ENCODE measurements at regions not wholly inside any gene's neighbourhood (a gene's known extent, or its start where the extent isn't known, plus 50 kb on each side); places are given as distances from the start of the nearest gene placed in this dataset.
A peak's percentile ranks its signal among the peaks of the same experiment; 100 is the strongest.

- Histone ChIP-seq H3K27ac (no peak overlapping the region), H3K4me1 (peaks cover 0 to 2% of the 10 kb centered on the region in 2 donors), H3K27me3 (no peaks in the 10 kb centered on the region), H3K9me3 (no peaks in the 10 kb centered on the region), H3K4me3 (no peak overlapping the region), H3K36me3 (no peaks in the 10 kb centered on the region)
- TF ChIP-seq POLR2A (IDR thresholded peaks at IDR 0.05), result no peak
- no peak for TF ChIP-seq CTCF (IDR thresholded peaks at IDR 0.05 in 4 of 5, conservative IDR thresholded peaks at IDR 0.05 in 1 of 5)
- intact Hi-C loops (cut with DNase I; ENCODE audit: low total_unique reads), result no loop called here
- ATAC-seq, result no peak
- in situ Hi-C loops (cut with MboI; ENCODE audit: low sequenced_read_pairs in 4 of 4), result no loop called here
- no peak for DNase-seq
Observed at GRCh38 chr21:17446737-17447136, 66.1 kb upstream of the CXADR start.

- Histone ChIP-seq H3K27me3 (no peaks in the 10 kb centered on the region), H3K4me3 (no peak overlapping the region), H3K36me3 (no peaks in the 10 kb centered on the region), H3K4me1 (no peaks in the 10 kb centered on the region), H3K9me3 (no peaks in the 10 kb centered on the region), H3K27ac (no peak overlapping the region)
- in situ Hi-C loops (cut with MboI; ENCODE audit: low sequenced_read_pairs in 4 of 4), result no loop called here
- intact Hi-C loops (cut with DNase I; ENCODE audit: low total_unique reads), result no loop called here
- DNase-seq (no peak), ATAC-seq (no peak)
- TF ChIP-seq POLR2A (IDR thresholded peaks at IDR 0.05) (no peak), CTCF (IDR thresholded peaks at IDR 0.05 in 4 of 5, conservative IDR thresholded peaks at IDR 0.05 in 1 of 5) (no peak)
Observed at GRCh38 chr21:17449701-17450100, 63.1 kb upstream of the CXADR start.

GRCh38 chr21:17451364-17451891, 61.4 kb upstream of the CXADR start:
- ATAC-seq (peak; percentile 70 to 74), DNase-seq (peak in 1 of 2 donors; percentile 13)
- intact Hi-C loops (cut with DNase I; ENCODE audit: low total_unique reads), result no loop called here
- no peaks in the 10 kb centered on the region for H3K4me1 ChIP-seq
- H3K4me3 ChIP-seq, result no peak overlapping the region
- no peaks in the 10 kb centered on the region for H3K27me3 ChIP-seq
- H3K36me3 ChIP-seq, result no peaks in the 10 kb centered on the region
- H3K27ac ChIP-seq, result peak overlapping the region in 1 of 4 donors; percentile 13
- no peak for TF ChIP-seq POLR2A (IDR thresholded peaks at IDR 0.05)
- H3K9me3 ChIP-seq, result no peaks in the 10 kb centered on the region
- in situ Hi-C loops (cut with MboI; ENCODE audit: low sequenced_read_pairs in 4 of 4), result no loop called here

- intact Hi-C loops (cut with DNase I; ENCODE audit: low total_unique reads), result no loop called here
- TF ChIP-seq POLR2A (IDR thresholded peaks at IDR 0.05), result no peak
- H3K27me3 ChIP-seq, result no peaks in the 10 kb centered on the region
- H3K27ac ChIP-seq, result no peak overlapping the region
- H3K36me3 ChIP-seq, result no peaks in the 10 kb centered on the region
- no peaks in the 10 kb centered on the region for H3K4me1 ChIP-seq
- ATAC-seq, result peak in 1 of 2 donors; percentile 33
- in situ Hi-C loops (cut with MboI; ENCODE audit: low sequenced_read_pairs in 4 of 4), result no loop called here
- DNase-seq, result peak; percentile 5 to 15
- H3K4me3 ChIP-seq, result no peak overlapping the region
- no peaks in the 10 kb centered on the region for H3K9me3 ChIP-seq
Observed at GRCh38 chr21:17454315-17455027, 58.4 kb upstream of the CXADR start.

GRCh38 chr21:17455028-17455353, 57.9 kb upstream of the CXADR start:
- H3K4me3 ChIP-seq, result no peak overlapping the region
- H3K27me3 ChIP-seq, result no peaks in the 10 kb centered on the region
- ATAC-seq (no peak), DNase-seq (no peak)
- H3K27ac ChIP-seq, result no peak overlapping the region
- TF ChIP-seq POLR2A (IDR thresholded peaks at IDR 0.05) (no peak), CTCF (IDR thresholded peaks at IDR 0.05 in 4 of 5, conservative IDR thresholded peaks at IDR 0.05 in 1 of 5) (no peak)
- H3K9me3 ChIP-seq, result no peaks in the 10 kb centered on the region
- in situ Hi-C loops (cut with MboI; ENCODE audit: low sequenced_read_pairs in 4 of 4) (no loop called here), intact Hi-C loops (cut with DNase I; ENCODE audit: low total_unique reads) (no loop called here)
- no peaks in the 10 kb centered on the region for H3K36me3 ChIP-seq
- H3K4me1 ChIP-seq, result no peaks in the 10 kb centered on the region

GRCh38 chr21:17455451-17455850, 57.4 kb upstream of the CXADR start:
- no peak for DNase-seq
- Histone ChIP-seq H3K27me3 (no peaks in the 10 kb centered on the region), H3K4me3 (no peak overlapping the region), H3K4me1 (no peaks in the 10 kb centered on the region), H3K27ac (no peak overlapping the region), H3K9me3 (no peaks in the 10 kb centered on the region), H3K36me3 (no peaks in the 10 kb centered on the region)
- no peak for ATAC-seq
- intact Hi-C loops (cut with DNase I; ENCODE audit: low total_unique reads), result no loop called here
- TF ChIP-seq CTCF (IDR thresholded peaks at IDR 0.05 in 4 of 5, conservative IDR thresholded peaks at IDR 0.05 in 1 of 5), result no peak
- in situ Hi-C loops (cut with MboI; ENCODE audit: low sequenced_read_pairs in 4 of 4), result no loop called here

Data from gastrocnemius medialis (tissue), 4 donors.